Sigmoid colon (tissue), 6 donors: ENCODE measurements at regions not wholly inside any gene's neighbourhood (a gene's known extent, or its start where the extent isn't known, plus 50 kb on each side); places are given as distances from the start of the nearest gene placed in this dataset.

Experiments
- DNase-seq: peaks from one replicate; pipeline ENCODE4 v3.0.0-alpha.2; 2019
- H3K27ac ChIP-seq, 4 donors: fragments of 200-600 bp; sonication (generic); one replicate each; pipeline ENCODE4 v1.5.1; 2016 to 2019; ENCODE audit warnings: mild to moderate bottlenecking in 1 of 4
- H3K27me3 ChIP-seq, 3 donors: fragments of 200-600 bp; sonication (generic); one replicate each; pipeline ENCODE4 v1.5.1; 2019; ENCODE audit warnings: mild to moderate bottlenecking in 1 of 3
- H3K36me3 ChIP-seq, 4 donors: fragments of 200-600 bp; sonication (generic); one replicate each; pipeline ENCODE4 v1.5.1; 2016 to 2019
- H3K4me1 ChIP-seq, 4 donors: fragments of 200-600 bp; sonication (generic); one replicate each; pipeline ENCODE4 v1.5.1; 2017 to 2019
- H3K4me3 ChIP-seq, 4 donors: fragments of 200-600 bp; sonication (generic); one replicate each; pipeline ENCODE4 v1.5.1; 2017 to 2019; ENCODE audit warnings: mild to moderate bottlenecking in 2 of 4, moderate library complexity in 1 of 4
- H3K9me3 ChIP-seq, 4 donors: fragments of 200-600 bp in 3 of 4; sonication (generic) in 3 of 4; one replicate each; pipeline versions ENCODE4 v1.5.1 to v1.6.1; 2013 to 2019
- CTCF ChIP-seq, 4 experiments: fragments of 450-650 bp in 3 of 4; fragments of 200-600 bp in 1 of 4; IDR thresholded peaks; one replicate each; pipeline ENCODE4 v1.5.1; 2016 to 2019; ENCODE audit warnings: antibody characterized with exemption in 4 of 4, mild to moderate bottlenecking in 3 of 4, moderate library complexity in 2 of 4
- EP300 ChIP-seq, 4 donors: sonication (generic); formaldehyde crosslinking; IDR thresholded peaks; one replicate each; pipeline ENCODE4 v1.6.1; 2017; ENCODE audit warnings: antibody characterized with exemption in 4 of 4
- POLR2A ChIP-seq, 2 donors: fragments of 450-650 bp; IDR thresholded peaks; one replicate each; pipeline ENCODE4 v1.6.1; 2016; ENCODE audit warnings: antibody characterized with exemption in 2 of 2, mild to moderate bottlenecking in 2 of 2, moderate library complexity in 2 of 2
- POLR2AphosphoS5 ChIP-seq, 4 donors: sonication (generic); formaldehyde crosslinking; IDR thresholded peaks; one replicate each; pipeline ENCODE4 v1.6.1; 2017; ENCODE audit warnings: antibody characterized with exemption in 4 of 4
- WGBS, 2 donors: extraction: QIAGEN DNeasy Blood & Tissue Kit; methylation state at CpG; one replicate each; pipeline ENCODE4 v1.1.7; 2013; 5-methylcytosine and 5-hydroxymethylcytosine counted together
- intact Hi-C: fragments of 100-400 bp; cut with DNase I; formaldehyde crosslinking; loops from one replicate; pipeline ENCODE4 v1.15.1; 2023
- donor health status: healthy with polysubstance abuse.
- donor health status: healthy.

DNA sequence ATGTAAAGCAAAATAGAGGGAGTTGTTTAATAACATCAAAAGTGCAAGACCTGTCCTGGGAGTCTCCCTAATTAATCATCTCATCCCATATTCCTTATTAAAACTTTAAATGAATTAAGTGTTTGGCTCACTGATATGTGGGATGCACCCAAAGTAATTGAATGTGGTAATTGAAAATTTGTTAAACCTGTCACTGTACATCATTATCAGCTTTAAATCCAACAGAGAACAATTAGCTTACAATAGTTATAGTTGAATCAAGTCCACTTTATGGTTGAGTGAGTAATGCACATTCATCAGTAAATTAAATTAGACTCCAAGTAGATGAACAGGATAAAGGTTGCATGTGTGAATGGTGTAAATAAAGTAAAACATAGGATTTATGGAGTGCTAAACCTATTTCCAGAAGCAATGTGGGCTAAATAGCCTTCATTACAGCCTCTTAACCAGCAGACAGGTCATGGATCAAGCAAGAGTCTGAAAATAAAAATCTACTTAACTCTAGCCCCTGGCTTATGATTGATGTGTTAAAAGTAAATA, 608.2 kb upstream of the CCDC54 start:
- Histone ChIP-seq H3K9me3 (no peaks in the 10 kb centered on the region), H3K27me3 (no peaks in the 10 kb centered on the region), H3K27ac (no peak overlapping the region), H3K4me1 (no peaks in the 10 kb centered on the region), H3K36me3 (no peaks in the 10 kb centered on the region), H3K4me3 (no peak overlapping the region)
- no peak for DNase-seq
- intact Hi-C loops = no loop called here
- TF ChIP-seq POLR2A (IDR thresholded peaks at IDR 0.05) = no peak
- no peak for TF ChIP-seq EP300 (IDR thresholded peaks at IDR 0.05)
- no peak for TF ChIP-seq CTCF (IDR thresholded peaks at IDR 0.05)
- no peak for TF ChIP-seq POLR2AphosphoS5 (IDR thresholded peaks at IDR 0.05)

DNA sequence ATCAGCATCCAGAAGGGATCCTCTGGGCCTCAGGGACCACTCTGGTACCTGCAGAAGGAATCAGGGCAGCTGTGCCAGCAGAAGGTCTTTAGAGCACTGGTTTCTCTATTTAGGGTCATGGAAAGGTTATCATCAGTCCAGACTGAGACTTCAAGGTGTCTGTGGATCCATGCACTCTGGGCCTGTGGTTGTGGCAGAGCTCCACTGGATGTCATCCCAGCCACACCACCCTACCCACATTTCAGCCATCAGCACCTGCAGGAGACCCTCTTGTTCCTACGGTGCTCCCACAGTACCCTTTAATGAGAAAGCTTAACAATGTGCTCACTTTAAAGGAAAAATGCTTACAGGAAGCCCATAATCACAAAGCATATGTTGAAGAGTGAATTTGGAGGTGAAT, 603.4 kb upstream of the CCDC54 start:
- no peaks in the 10 kb centered on the region for H3K36me3 ChIP-seq
- no peak overlapping the region for H3K27ac ChIP-seq
- no peak overlapping the region for H3K4me3 ChIP-seq
- no peak for DNase-seq
- peaks cover 0 to 4% (median 0%) of the 10 kb centered on the region in 4 donors for H3K9me3 ChIP-seq
- no peaks in the 10 kb centered on the region for H3K27me3 ChIP-seq
- intact Hi-C loops = no loop called here
- no peaks in the 10 kb centered on the region for H3K4me1 ChIP-seq
- TF ChIP-seq POLR2AphosphoS5 (IDR thresholded peaks at IDR 0.05) = no peak
- 76 to 90% methylated on average over 1 of the region's 1 CpG for WGBS, 2 donors

GRCh38 chr3:106783231-106783630, 594.0 kb upstream of the CCDC54 start:
- intact Hi-C loops = no loop called here
- H3K4me1 ChIP-seq = no peaks in the 10 kb centered on the region
- DNase-seq = no peak
- TF ChIP-seq CTCF (IDR thresholded peaks at IDR 0.05) (no peak), POLR2A (IDR thresholded peaks at IDR 0.05) (no peak), POLR2AphosphoS5 (IDR thresholded peaks at IDR 0.05) (no peak), EP300 (IDR thresholded peaks at IDR 0.05) (no peak)
- no peak overlapping the region for H3K27ac ChIP-seq
- H3K9me3 ChIP-seq = no peaks in the 10 kb centered on the region
- H3K27me3 ChIP-seq = no peaks in the 10 kb centered on the region
- H3K4me3 ChIP-seq = no peak overlapping the region
- H3K36me3 ChIP-seq = no peaks in the 10 kb centered on the region

DNA sequence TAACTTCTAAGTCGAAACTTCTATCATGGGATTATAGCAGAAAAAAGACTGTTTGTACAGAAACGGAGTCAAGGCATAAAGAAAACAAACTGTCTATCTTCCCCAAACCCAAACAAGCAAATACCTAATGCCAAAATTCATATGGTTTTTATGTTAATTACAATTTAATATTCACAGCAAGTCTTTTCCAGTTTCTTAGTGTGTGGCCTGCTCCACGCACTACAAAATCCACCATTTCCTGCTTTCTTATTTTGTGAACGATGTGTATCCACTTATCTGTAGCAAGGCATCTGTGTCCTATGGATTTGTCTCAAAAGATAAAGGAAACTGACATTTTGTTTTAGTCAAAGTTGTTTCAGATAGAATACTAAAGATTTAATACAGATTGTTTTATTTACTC, 588.0 kb upstream of the CCDC54 start:
- no peaks in the 10 kb centered on the region for H3K4me1 ChIP-seq
- TF ChIP-seq CTCF (IDR thresholded peaks at IDR 0.05) = no peak
- TF ChIP-seq POLR2A (IDR thresholded peaks at IDR 0.05) = no peak
- no peak for TF ChIP-seq POLR2AphosphoS5 (IDR thresholded peaks at IDR 0.05)
- TF ChIP-seq EP300 (IDR thresholded peaks at IDR 0.05) = no peak
- no peak overlapping the region for H3K4me3 ChIP-seq
- no peak for DNase-seq
- intact Hi-C loops = no loop called here
- no peaks in the 10 kb centered on the region for H3K36me3 ChIP-seq
- H3K9me3 ChIP-seq = no peaks in the 10 kb centered on the region
- H3K27ac ChIP-seq = no peak overlapping the region
- 75 to 81% methylated on average over 4 of the region's 4 CpGs for WGBS, 2 donors
- no peaks in the 10 kb centered on the region for H3K27me3 ChIP-seq

GRCh38 chr3:106792716-106793115, 584.5 kb upstream of the CCDC54 start:
- no peaks in the 10 kb centered on the region for H3K27me3 ChIP-seq
- intact Hi-C loops = no loop called here
- H3K27ac ChIP-seq = no peak overlapping the region
- TF ChIP-seq EP300 (IDR thresholded peaks at IDR 0.05) = no peak
- TF ChIP-seq POLR2A (IDR thresholded peaks at IDR 0.05) = no peak
- no peak for TF ChIP-seq POLR2AphosphoS5 (IDR thresholded peaks at IDR 0.05)
- no peak for TF ChIP-seq CTCF (IDR thresholded peaks at IDR 0.05)
- no peak overlapping the region for H3K4me3 ChIP-seq
- H3K9me3 ChIP-seq = no peaks in the 10 kb centered on the region
- WGBS, 2 donors = 88 to 94% methylated on average over 1 of the region's 1 CpG
- no peaks in the 10 kb centered on the region for H3K4me1 ChIP-seq
- no peak for DNase-seq
- no peaks in the 10 kb centered on the region for H3K36me3 ChIP-seq
